ENCODE measurements at regions not wholly inside any gene's neighbourhood (a gene's known extent, or its start where the extent isn't known, plus 50 kb on each side); places are given as distances from the start of the nearest gene placed in this dataset.

DNA sequence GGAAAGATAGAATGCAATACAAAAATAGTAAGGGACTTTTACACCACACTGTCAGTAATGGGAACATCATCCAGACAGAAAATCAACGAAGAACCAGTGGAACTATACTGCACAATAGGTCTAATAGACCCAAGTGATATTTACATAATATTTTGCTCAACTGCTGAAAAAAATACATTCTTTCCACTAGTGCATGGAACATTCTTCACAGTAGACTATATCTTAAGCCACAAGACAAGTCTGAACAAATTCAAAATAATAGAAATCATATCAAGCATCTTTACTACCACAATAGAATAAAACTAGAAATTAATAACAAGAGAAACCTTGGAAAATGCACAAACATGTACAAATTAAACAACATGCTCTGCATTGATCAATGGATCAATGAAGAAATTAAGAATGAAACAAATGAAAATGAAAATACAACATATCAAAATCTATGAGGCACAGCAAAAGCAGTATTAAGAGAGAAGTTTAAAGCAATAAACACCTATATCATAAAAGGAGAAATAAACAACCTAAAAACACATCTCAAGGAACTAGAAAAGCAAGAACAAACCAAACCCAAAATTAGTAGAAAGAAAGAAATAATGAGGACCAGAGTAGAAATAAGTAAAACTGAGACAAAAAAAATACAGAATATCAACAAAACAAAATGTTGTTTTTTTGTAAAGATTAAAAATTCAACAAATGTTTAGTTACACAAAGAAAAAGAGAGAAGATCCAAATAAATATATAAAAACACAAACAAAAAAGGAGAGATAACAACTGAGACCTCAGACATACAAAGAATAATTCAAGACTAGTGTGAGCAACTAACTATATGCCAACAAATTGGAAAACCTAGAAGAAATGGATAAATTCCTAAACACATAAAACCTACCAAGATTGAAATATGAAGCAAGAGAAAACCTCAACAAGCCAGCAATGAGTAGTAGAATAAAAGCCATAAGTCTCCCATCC lies 51.5 kb upstream of the ANTXR2 start:
- DNase-seq (ENCODE audit: low read depth, low spot score) = no peak

Measured in astrocyte of the hippocampus (primary cell).